OCI-LY7 (cell line): ENCODE measurements at regions not wholly inside any gene's neighbourhood (a gene's known extent, or its start where the extent isn't known, plus 50 kb on each side); places are given as distances from the start of the nearest gene placed in this dataset.

Experiments used
- BruUV-seq: library from RNA; stranded (reverse); fragments of 400-500 nt; replicated peaks from 2 replicates; lab custom pipeline; 2021; lab: Mats Ljungman, UMichigan
- CTCF ChIA-PET: fragments of 300-600 bp; sonication (Branson Sonifier 250); formaldehyde crosslinking; loops from one replicate; lab custom pipeline; 2022; ENCODE audit warnings: antibody characterized with exemption; ENCODE audit not compliant: unreplicated experiment; lab: Charles Lee
- POLR2A ChIA-PET: fragments of 300-600 bp; sonication (Branson Sonifier 250); formaldehyde crosslinking; loops from one replicate; lab custom pipeline; 2022; ENCODE audit warnings: antibody characterized with exemption; lab: Charles Lee
- DNase-seq: peaks from one replicate; pipeline ENCODE4 v3.0.0-alpha.2; 2015; ENCODE audit warnings: low spot score
- H2AFZ ChIP-seq: fragments of 200-600 bp; sonication (generic), shearing (Covaris generic); 2 replicates; pipeline ENCODE4 v1.6.1; 2014; ENCODE audit warnings: mild to moderate bottlenecking, antibody characterized with exemption, low read length, moderate library complexity
- H3K27ac ChIP-seq: fragments of 200-600 bp; sonication (generic); 2 replicates; pipeline ENCODE4 v1.5.1; 2014; ENCODE audit warnings: mixed run types, low read depth, mild to moderate bottlenecking, moderate library complexity, low read length, inconsistent platforms; ENCODE audit not compliant: poor library complexity, severe bottlenecking
- H3K36me3 ChIP-seq: fragments of 200-600 bp; sonication (generic); 2 replicates; pipeline ENCODE4 v1.6.1; 2014; ENCODE audit warnings: mild to moderate bottlenecking, antibody characterized with exemption, low read length, moderate library complexity, mixed read lengths; ENCODE audit not compliant: insufficient read depth
- H3K4me1 ChIP-seq: fragments of 200-600 bp; sonication (generic); 2 replicates; pipeline ENCODE4 v1.5.1; 2014; ENCODE audit warnings: mild to moderate bottlenecking, low read length; ENCODE audit not compliant: insufficient read depth, poor library complexity, severe bottlenecking
- H3K4me2 ChIP-seq: fragments of 200-600 bp; sonication (generic); 2 replicates; pipeline ENCODE4 v1.6.1; 2014; ENCODE audit warnings: mild to moderate bottlenecking, low read length
- H3K4me3 ChIP-seq: fragments of 200-600 bp; sonication (generic); 2 replicates; pipeline ENCODE4 v1.5.1; 2014; ENCODE audit warnings: mild to moderate bottlenecking, low read depth, low read length; ENCODE audit not compliant: poor library complexity, severe bottlenecking
- H3K79me2 ChIP-seq: fragments of 200-600 bp; sonication (generic); 2 replicates; pipeline ENCODE4 v1.6.1; 2016; ENCODE audit warnings: low read depth, mild to moderate bottlenecking, low read length, moderate library complexity, mixed read lengths; ENCODE audit not compliant: insufficient read depth
- H3K9me2 ChIP-seq: fragments of 200-600 bp; sonication (generic); 2 replicates; pipeline ENCODE4 v1.6.1; 2016; ENCODE audit warnings: mild to moderate bottlenecking, low read length, mixed read lengths; ENCODE audit not compliant: insufficient read depth
- H3K9me3 ChIP-seq: fragments of 200-600 bp; sonication (generic); 2 replicates; pipeline ENCODE4 v1.6.1; 2014; ENCODE audit warnings: mild to moderate bottlenecking, mixed run types, low read length, mixed read lengths
- H4K20me1 ChIP-seq: fragments of 200-600 bp; sonication (generic); 2 replicates; pipeline ENCODE4 v1.6.1; 2014; ENCODE audit warnings: mild to moderate bottlenecking, antibody characterized with exemption, low read length, moderate library complexity, mixed read lengths; ENCODE audit not compliant: insufficient read depth
- CTCF ChIP-seq: fragments of 200-600 bp; sonication (generic); conservative IDR thresholded peaks from 2 replicates; pipeline ENCODE4 v1.5.1; 2014; ENCODE audit warnings: mild to moderate bottlenecking, antibody characterized with exemption, low read length, moderate library complexity, mixed read lengths
- EZH2phosphoT487 ChIP-seq: fragments of 200-600 bp; sonication (generic); IDR thresholded peaks from 2 replicates; pipeline ENCODE4 v1.6.1; 2018; ENCODE audit warnings: low read depth, borderline replicate concordance, mild to moderate bottlenecking, mixed run types, antibody characterized with exemption, low read length, moderate library complexity, mixed read lengths
- intact Hi-C: fragments of 100-400 bp; cut with micrococcal nuclease; formaldehyde crosslinking; loops from one replicate; pipeline ENCODE4 v1.10.0; 2022; ENCODE audit not compliant: unreplicated experiment

GRCh38 chr12:94815958-94816357, 165.6 kb upstream of the TMCC3 start:
- intact Hi-C loops, result loop anchor here (5.0 kb wide), 3 partner anchors 94 to 214 kb away; no protein-coding TSS in a partner anchor
- TF ChIP-seq EZH2phosphoT487 (no peak), CTCF (no peak)
- peak overlapping the region; percentile 100 for H3K27ac ChIP-seq
- H3K4me3 ChIP-seq, result peak overlapping the region; percentile 65
- no TSS peak for BruUV-seq
- ChIA-PET CTCF (interaction anchor here (1.0 to 4.1 kb wide), 3 partner anchors 47 to 59 kb away, joined by 3 to 30 read pairs (median 5); no protein-coding TSS in a partner anchor), POLR2A (interaction anchor here (0.6 to 5.2 kb wide), 10 partner anchors 7 to 624 kb away, joined by 3 to 35 read pairs (median 12); no protein-coding TSS in a partner anchor)
- peaks cover 62% of the 10 kb centered on the region for H3K4me1 ChIP-seq
- H4K20me1 ChIP-seq, result no peaks in the 10 kb centered on the region
- peak; percentile 83 for DNase-seq
- H3K4me2 ChIP-seq, result peak overlapping the region; percentile 90
- peaks cover 45% of the 10 kb centered on the region for H3K36me3 ChIP-seq
- peaks cover 13% of the 10 kb centered on the region; the same call in 1 of the 2 replicates for H3K79me2 ChIP-seq
- peaks cover 55% of the 10 kb centered on the region for H3K9me3 ChIP-seq
- H2AFZ ChIP-seq, result peak overlapping the region; percentile 42; the same call in 1 of the 2 replicates
- no peaks in the 10 kb centered on the region for H3K9me2 ChIP-seq

DNA sequence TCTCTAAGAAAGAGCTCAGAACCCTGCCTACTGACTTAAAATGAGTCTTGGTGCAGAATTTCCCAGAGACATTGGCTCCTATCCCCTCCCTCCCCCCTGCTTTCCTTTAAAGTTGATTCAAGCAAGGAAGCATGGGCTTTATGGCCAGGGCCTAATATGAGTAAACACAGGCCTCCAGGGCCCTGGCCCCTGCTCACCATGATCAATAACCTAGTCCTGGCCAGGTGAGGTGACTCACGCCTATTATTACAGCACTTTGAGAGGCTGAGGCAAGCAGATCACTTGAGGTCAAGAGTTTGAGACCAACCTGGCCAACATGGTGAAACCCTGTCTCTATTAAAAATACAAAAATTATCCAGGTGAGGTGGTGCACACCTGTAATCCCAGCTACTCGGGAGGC, 165.1 kb upstream of the TMCC3 start:
- Histone ChIP-seq H3K4me3 (peak overlapping the region; percentile 65), H3K27ac (peak overlapping the region; percentile 100), H3K4me2 (peak overlapping the region; percentile 90), H3K9me3 (peaks cover 58% of the 10 kb centered on the region), H3K36me3 (peaks cover 50% of the 10 kb centered on the region), H4K20me1 (no peaks in the 10 kb centered on the region), H2AFZ (no peak overlapping the region), H3K79me2 (peaks cover 13% of the 10 kb centered on the region; the same call in 1 of the 2 replicates), H3K9me2 (no peaks in the 10 kb centered on the region), H3K4me1 (peaks cover 57% of the 10 kb centered on the region)
- BruUV-seq, result no TSS peak
- no peak for TF ChIP-seq EZH2phosphoT487
- TF ChIP-seq CTCF, result no peak
- POLR2A ChIA-PET, result interaction anchor here (0.6 to 5.2 kb wide), 6 partner anchors 7 to 623 kb away, joined by 3 to 29 read pairs (median 10); no protein-coding TSS in a partner anchor
- DNase-seq, result no peak
- CTCF ChIA-PET, result interaction anchor here (1.0 to 1.8 kb wide), 2 partner anchors 46 to 60 kb away, joined by 3 to 5 read pairs; no protein-coding TSS in a partner anchor
- intact Hi-C loops, result loop anchor here (5.0 kb wide), 3 partner anchors 93 to 213 kb away; no protein-coding TSS in a partner anchor

DNA sequence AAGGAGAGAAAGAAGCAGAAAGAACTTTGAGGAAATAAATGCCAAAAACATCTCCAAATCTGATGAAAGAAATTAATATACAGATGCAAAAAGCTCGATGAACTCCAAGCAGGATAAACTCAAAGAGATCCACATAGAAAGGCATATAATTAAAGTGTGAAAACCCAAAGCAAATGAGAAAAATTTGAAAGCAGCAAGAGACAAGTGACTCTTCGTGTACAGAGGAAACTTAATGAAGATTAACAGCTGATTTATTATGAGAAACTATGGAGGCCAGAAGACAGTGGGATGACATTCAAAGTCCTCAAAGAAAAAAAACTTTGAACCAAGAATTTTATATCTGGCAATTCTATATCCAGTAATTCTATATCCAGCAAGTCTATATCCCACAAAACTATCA, 163.0 kb upstream of the TMCC3 start:
- TF ChIP-seq EZH2phosphoT487 (no peak), CTCF (no peak)
- ChIA-PET CTCF (no interaction called here), POLR2A (interaction anchor here (0.7 to 0.8 kb wide), 2 partner anchors 38 to 57 kb away, joined by 3 read pairs; no protein-coding TSS in a partner anchor)
- Histone ChIP-seq H3K4me2 (no peak overlapping the region), H3K79me2 (peaks cover 13% of the 10 kb centered on the region; the same call in 1 of the 2 replicates), H2AFZ (no peak overlapping the region), H4K20me1 (no peaks in the 10 kb centered on the region), H3K36me3 (peaks cover 68% of the 10 kb centered on the region), H3K9me3 (peaks cover 60% of the 10 kb centered on the region), H3K9me2 (no peaks in the 10 kb centered on the region), H3K4me1 (peaks cover 35% of the 10 kb centered on the region), H3K27ac (no peak overlapping the region), H3K4me3 (no peak overlapping the region)
- peak; percentile 59 for DNase-seq
- BruUV-seq, result no TSS peak
- intact Hi-C loops, result no loop called here
